ENCODE measurements at regions not wholly inside any gene's neighbourhood (a gene's known extent, or its start where the extent isn't known, plus 50 kb on each side); places are given as distances from the start of the nearest gene placed in this dataset.
A peak's percentile ranks its signal among the peaks of the same experiment; 100 is the strongest.

- H3K9me3 ChIP-seq = no peaks in the 10 kb centered on the region
- DNase-seq (ENCODE audit: low spot score in 2 of 2) = no peak
- H3K27ac ChIP-seq = no peak overlapping the region
- no peaks in the 10 kb centered on the region for H3K27me3 ChIP-seq
- H3K4me3 ChIP-seq = no peak overlapping the region
- H3K4me1 ChIP-seq = no peaks in the 10 kb centered on the region
- H3K36me3 ChIP-seq = no peaks in the 10 kb centered on the region
- no peak for TF ChIP-seq EP300 (IDR thresholded peaks at IDR 0.05)
- TF ChIP-seq POLR2A (IDR thresholded peaks at IDR 0.05) = no peak
- no peak for TF ChIP-seq CTCF (IDR thresholded peaks at IDR 0.05)
- TF ChIP-seq POLR2AphosphoS5 (IDR thresholded peaks at IDR 0.05) = no peak
- 92% methylated on average over 1 of the region's 1 CpG for WGBS
Measured at GRCh38 chr14:83316356-83316755, 1782.7 kb upstream of the SEL1L start.

- no peak for DNase-seq (ENCODE audit: low spot score in 2 of 2)
- TF ChIP-seq EP300 (IDR thresholded peaks at IDR 0.05) (no peak), POLR2AphosphoS5 (IDR thresholded peaks at IDR 0.05) (no peak), POLR2A (IDR thresholded peaks at IDR 0.05) (no peak), CTCF (IDR thresholded peaks at IDR 0.05) (no peak)
- WGBS = 96% methylated on average over 2 of the region's 2 CpGs
- Histone ChIP-seq H3K9me3 (no peaks in the 10 kb centered on the region), H3K36me3 (no peaks in the 10 kb centered on the region), H3K4me1 (no peaks in the 10 kb centered on the region), H3K27me3 (no peaks in the 10 kb centered on the region), H3K4me3 (no peak overlapping the region), H3K27ac (no peak overlapping the region)
Measured at GRCh38 chr14:83320837-83321236, 1787.2 kb upstream of the SEL1L start.

GRCh38 chr14:83331513-83331912, 1797.9 kb upstream of the SEL1L start:
- 96% methylated on average over 2 of the region's 2 CpGs for WGBS

GRCh38 chr14:83342590-83342989, 1808.9 kb upstream of the SEL1L start:
- Histone ChIP-seq H3K4me1 (no peaks in the 10 kb centered on the region), H3K9me3 (no peaks in the 10 kb centered on the region), H3K27me3 (no peaks in the 10 kb centered on the region), H3K36me3 (no peaks in the 10 kb centered on the region), H3K4me3 (no peak overlapping the region), H3K27ac (no peak overlapping the region)
- 59% methylated on average over 9 of the region's 9 CpGs for WGBS
- peak in 1 of 2 donors; percentile 53 for DNase-seq (ENCODE audit: low spot score in 2 of 2)
- no peak for TF ChIP-seq POLR2AphosphoS5 (IDR thresholded peaks at IDR 0.05)
- no peak for TF ChIP-seq POLR2A (IDR thresholded peaks at IDR 0.05)
- no peak for TF ChIP-seq EP300 (IDR thresholded peaks at IDR 0.05)
- no peak for TF ChIP-seq CTCF (IDR thresholded peaks at IDR 0.05)

More at GRCh38 chr14:83331513-83331912, 1797.9 kb upstream of the SEL1L start:
- Histone ChIP-seq H3K9me3 (no peaks in the 10 kb centered on the region), H3K36me3 (no peaks in the 10 kb centered on the region), H3K27me3 (no peaks in the 10 kb centered on the region), H3K4me3 (no peak overlapping the region), H3K4me1 (no peaks in the 10 kb centered on the region), H3K27ac (no peak overlapping the region)
- no peak for DNase-seq (ENCODE audit: low spot score in 2 of 2)
- TF ChIP-seq CTCF (IDR thresholded peaks at IDR 0.05) (no peak), EP300 (IDR thresholded peaks at IDR 0.05) (no peak), POLR2AphosphoS5 (IDR thresholded peaks at IDR 0.05) (no peak), POLR2A (IDR thresholded peaks at IDR 0.05) (no peak)

GRCh38 chr14:83347874-83348273, 1814.2 kb upstream of the SEL1L start:
- DNase-seq (ENCODE audit: low spot score in 2 of 2) = no peak
- TF ChIP-seq CTCF (IDR thresholded peaks at IDR 0.05) (no peak), EP300 (IDR thresholded peaks at IDR 0.05) (no peak)
- no peaks in the 10 kb centered on the region for H3K4me1 ChIP-seq
- 24% methylated on average over 1 of the region's 1 CpG for WGBS
- H3K27ac ChIP-seq = no peak overlapping the region
- H3K4me3 ChIP-seq = no peak overlapping the region
- no peaks in the 10 kb centered on the region for H3K36me3 ChIP-seq
- no peaks in the 10 kb centered on the region for H3K9me3 ChIP-seq
- H3K27me3 ChIP-seq = no peaks in the 10 kb centered on the region
